NCI-H1694 treated with DMSO at 0.1 percent for 48 hours (cell line): ENCODE measurements at regions not wholly inside any gene's neighbourhood (a gene's known extent, or its start where the extent isn't known, plus 50 kb on each side); places are given as distances from the start of the nearest gene placed in this dataset.
A peak's percentile ranks its signal among the peaks of the same experiment; 100 is the strongest.
"Not testable (repeated sequence)": the region's sequence is repeated elsewhere in the genome, so short reads cannot be mapped to it uniquely, and the experiment has no call there.

Source experiments
- DNase-seq: peaks from one replicate; lab custom pipeline; 2025; lab: John Stamatoyannopoulos, UW

- DNase-seq = no peak
These were observed 63.0 kb downstream of the HLX start for GRCh38 chr1:220942278-220942677.

- not testable (repeated sequence) for DNase-seq
These were observed 63.7 kb downstream of the HLX start for GRCh38 chr1:220942914-220943313.

GRCh38 chr1:220943319-220943996 is 64.2 kb downstream of the HLX start:
- DNase-seq = peak; percentile 63

GRCh38 chr1:220950576-220950975 is 71.3 kb downstream of the HLX start:
- no peak for DNase-seq

- peak; percentile 78 for DNase-seq
These were observed 73.9 kb downstream of the HLX start for GRCh38 chr1:220952961-220953643.

GRCh38 chr1:220954321-220955075 is 75.3 kb downstream of the HLX start:
- DNase-seq = no peak

- DNase-seq = no peak
These were observed 75.9 kb downstream of the HLX start for GRCh38 chr1:220955116-220955515.

- no peak for DNase-seq
These were observed 77.4 kb downstream of the HLX start for GRCh38 chr1:220956501-220957232.

- DNase-seq = no peak
These were observed 78.0 kb downstream of the HLX start for GRCh38 chr1:220957233-220957605.

- no peak for DNase-seq
These were observed 79.0 kb downstream of the HLX start for GRCh38 chr1:220958234-220958633.

GRCh38 chr1:220962031-220962751 is 82.9 kb downstream of the HLX start:
- DNase-seq = no peak

GRCh38 chr1:220966041-220966440 is 86.8 kb downstream of the HLX start:
- no peak for DNase-seq

- no peak for DNase-seq
These were observed 87.2 kb downstream of the HLX start for GRCh38 chr1:220966473-220966872.

- DNase-seq = no peak
These were observed 87.8 kb downstream of the HLX start for GRCh38 chr1:220966881-220967611.

GRCh38 chr1:220967911-220968310 is 88.7 kb downstream of the HLX start:
- no peak for DNase-seq

GRCh38 chr1:220969281-220969680 is 90.0 kb downstream of the HLX start:
- not testable (repeated sequence) for DNase-seq

GRCh38 chr1:220970311-220970710 is 91.1 kb downstream of the HLX start:
- DNase-seq = no peak

GRCh38 chr1:220971221-220971620 is 92.0 kb downstream of the HLX start:
- DNase-seq = no peak

GRCh38 chr1:220974431-220974830 is 95.2 kb downstream of the HLX start:
- no peak for DNase-seq

- DNase-seq = no peak
These were observed 97.1 kb downstream of the HLX start for GRCh38 chr1:220976390-220976789.

- no peak for DNase-seq
These were observed 100.1 kb downstream of the HLX start for GRCh38 chr1:220979371-220979770.
